Muscle of arm (tissue), 1 donor: ENCODE measurements at regions not wholly inside any gene's neighbourhood (a gene's known extent, or its start where the extent isn't known, plus 50 kb on each side); places are given as distances from the start of the nearest gene placed in this dataset.
"Not testable (repeated sequence)": the region's sequence is repeated elsewhere in the genome, so short reads cannot be mapped to it uniquely, and the experiment has no call there.

ENCODE experiments used
- DNase-seq: peaks from one replicate; pipeline ENCODE4 v3.0.0-alpha.2; 2013

- no peak for DNase-seq
Observed at GRCh38 chr10:90192825-90193224, 491.4 kb downstream of the KIF20B start.

GRCh38 chr10:90193240-90193985 lies 492.0 kb downstream of the KIF20B start:
- no peak for DNase-seq

- no peak for DNase-seq
Observed at GRCh38 chr10:90195288-90195840, 494.0 kb downstream of the KIF20B start.

GRCh38 chr10:90197766-90198165 lies 496.4 kb downstream of the KIF20B start:
- no peak for DNase-seq

GRCh38 chr10:90199093-90199492 lies 497.7 kb downstream of the KIF20B start:
- no peak for DNase-seq

- DNase-seq, result no peak
Observed at GRCh38 chr10:90199513-90199912, 498.1 kb downstream of the KIF20B start.

GRCh38 chr10:90204131-90204955 lies 503.0 kb downstream of the KIF20B start:
- DNase-seq, result no peak

GRCh38 chr10:90204956-90205314 lies 503.5 kb downstream of the KIF20B start:
- DNase-seq, result no peak

- DNase-seq, result no peak
Observed at GRCh38 chr10:90205340-90205739, 503.9 kb downstream of the KIF20B start.

GRCh38 chr10:90213346-90213745 lies 512.0 kb downstream of the KIF20B start:
- no peak for DNase-seq

GRCh38 chr10:90218846-90219245 lies 517.5 kb downstream of the KIF20B start:
- DNase-seq, result no peak

- no peak for DNase-seq
Observed at GRCh38 chr10:90222372-90222771, 521.0 kb downstream of the KIF20B start.

- DNase-seq, result no peak
Observed at GRCh38 chr10:90222939-90223338, 521.5 kb downstream of the KIF20B start.

- no peak for DNase-seq
Observed at GRCh38 chr10:90224791-90225566, 523.6 kb downstream of the KIF20B start.

GRCh38 chr10:90226517-90226916 lies 525.1 kb downstream of the KIF20B start:
- DNase-seq, result no peak

GRCh38 chr10:90227217-90227656 lies 525.8 kb downstream of the KIF20B start:
- no peak for DNase-seq

GRCh38 chr10:90227786-90228185 lies 526.4 kb downstream of the KIF20B start:
- DNase-seq, result no peak

GRCh38 chr10:90229486-90229885 lies 528.1 kb downstream of the KIF20B start:
- no peak for DNase-seq

- DNase-seq, result not testable (repeated sequence)
Observed at GRCh38 chr10:90233805-90234204, 532.4 kb downstream of the KIF20B start.

- DNase-seq, result no peak
Observed at GRCh38 chr10:90245623-90246022, 544.2 kb downstream of the KIF20B start.

GRCh38 chr10:90250784-90251183 lies 549.4 kb downstream of the KIF20B start:
- DNase-seq, result not testable (repeated sequence)

GRCh38 chr10:90269699-90270098 lies 568.3 kb downstream of the KIF20B start:
- DNase-seq, result no peak
